Fibroblast of skin of right biceps (primary cell): ENCODE measurements at regions not wholly inside any gene's neighbourhood (a gene's known extent, or its start where the extent isn't known, plus 50 kb on each side); places are given as distances from the start of the nearest gene placed in this dataset.
"Not testable (repeated sequence)": the region's sequence is repeated elsewhere in the genome, so short reads cannot be mapped to it uniquely, and the experiment has no call there.

Experiments
- DNase-seq: peaks from one replicate; pipeline ENCODE4 v3.0.0-alpha.2; 2013

GRCh38 chr4:186984105-186984644, 260.5 kb upstream of the FAT1 start:
- DNase-seq, result no peak

GRCh38 chr4:186999686-187000085, 276.0 kb upstream of the FAT1 start:
- DNase-seq, result peak; percentile 42

GRCh38 chr4:187000281-187000680, 276.6 kb upstream of the FAT1 start:
- peak; percentile 16 for DNase-seq

GRCh38 chr4:187002133-187002532, 278.5 kb upstream of the FAT1 start:
- DNase-seq, result not testable (repeated sequence)

- DNase-seq, result no peak
Observed at GRCh38 chr4:187004628-187005027, 281.0 kb upstream of the FAT1 start.

GRCh38 chr4:187006189-187006618, 282.5 kb upstream of the FAT1 start:
- DNase-seq, result peak; percentile 46

- no peak for DNase-seq
Observed at GRCh38 chr4:187010052-187010451, 286.4 kb upstream of the FAT1 start.

GRCh38 chr4:187016101-187016500, 292.4 kb upstream of the FAT1 start:
- no peak for DNase-seq

- no peak for DNase-seq
Observed at GRCh38 chr4:187017147-187017546, 293.5 kb upstream of the FAT1 start.

- no peak for DNase-seq
Observed at GRCh38 chr4:187019896-187020295, 296.2 kb upstream of the FAT1 start.

GRCh38 chr4:187020676-187021075, 297.0 kb upstream of the FAT1 start:
- DNase-seq, result no peak

GRCh38 chr4:187021436-187022205, 298.0 kb upstream of the FAT1 start:
- DNase-seq, result no peak

- no peak for DNase-seq
Observed at GRCh38 chr4:187027272-187027671, 303.6 kb upstream of the FAT1 start.

- DNase-seq, result no peak
Observed at GRCh38 chr4:187042251-187042650, 318.6 kb upstream of the FAT1 start.

- DNase-seq, result no peak
Observed at GRCh38 chr4:187046471-187046870, 322.8 kb upstream of the FAT1 start.

GRCh38 chr4:187059021-187059420, 335.4 kb upstream of the FAT1 start:
- no peak for DNase-seq

GRCh38 chr4:187059895-187060294, 336.2 kb upstream of the FAT1 start:
- no peak for DNase-seq

GRCh38 chr4:187060551-187060950, 336.9 kb upstream of the FAT1 start:
- DNase-seq, result no peak

- DNase-seq, result no peak
Observed at GRCh38 chr4:187063251-187063650, 339.6 kb upstream of the FAT1 start.

GRCh38 chr4:187064033-187064432, 340.4 kb upstream of the FAT1 start:
- no peak for DNase-seq

- no peak for DNase-seq
Observed at GRCh38 chr4:187065396-187065795, 341.7 kb upstream of the FAT1 start.

- no peak for DNase-seq
Observed at GRCh38 chr4:187065806-187066205, 342.1 kb upstream of the FAT1 start.

- no peak for DNase-seq
Observed at GRCh38 chr4:187069398-187069797, 345.7 kb upstream of the FAT1 start.

GRCh38 chr4:187070158-187070557, 346.5 kb upstream of the FAT1 start:
- no peak for DNase-seq

GRCh38 chr4:187070740-187071139, 347.1 kb upstream of the FAT1 start:
- no peak for DNase-seq
